Neural cell (in vitro differentiated cells): ENCODE measurements at regions not wholly inside any gene's neighbourhood (a gene's known extent, or its start where the extent isn't known, plus 50 kb on each side); places are given as distances from the start of the nearest gene placed in this dataset.

Source experiments
- H2AFZ ChIP-seq: fragments of 200-600, 300-800 bp; sonication (generic), shearing (Covaris generic); 2 replicates; pipeline ENCODE4 v1.6.0; 2014; ENCODE audit warnings: low read depth, mild to moderate bottlenecking, antibody characterized with exemption, low read length, moderate library complexity
- H3F3A ChIP-seq: fragments of 200-600 bp; shearing (Covaris generic); 2 replicates; pipeline ENCODE4 v1.6.1; 2016; ENCODE audit warnings: mild to moderate bottlenecking, moderate library complexity, mixed read lengths, antibody characterized with exemption, low read length; ENCODE audit not compliant: insufficient read depth, poor library complexity, severe bottlenecking
- H3K27ac ChIP-seq: fragments of 200-600, 300-800 bp; sonication (generic), shearing (Covaris generic); 2 replicates; pipeline ENCODE4 v1.5.1; 2014; ENCODE audit warnings: mild to moderate bottlenecking, low read length, moderate library complexity
- H3K27me3 ChIP-seq: fragments of 300-800, 200-600 bp; sonication (generic), shearing (Covaris generic); 2 replicates; pipeline ENCODE4 v1.6.0; 2014; ENCODE audit warnings: mild to moderate bottlenecking, low read depth, low read length, moderate library complexity; ENCODE audit not compliant: insufficient read depth
- H3K36me3 ChIP-seq: fragments of 300-800, 200-600 bp; sonication (generic), shearing (Covaris generic); 2 replicates; pipeline ENCODE4 v1.5.1; 2014; ENCODE audit warnings: mild to moderate bottlenecking, antibody characterized with exemption, low read length, moderate library complexity; ENCODE audit not compliant: insufficient read depth
- H3K4me2 ChIP-seq: fragments of 300-800, 200-600 bp; sonication (generic), shearing (Covaris generic); 2 replicates; pipeline ENCODE4 v1.6.0; 2014; ENCODE audit warnings: mild to moderate bottlenecking, low read length
- H3K4me3 ChIP-seq: fragments of 300-800, 200-600 bp; sonication (generic), shearing (Covaris generic); 2 replicates; pipeline ENCODE4 v1.5.1; 2014; ENCODE audit warnings: mild to moderate bottlenecking, low read length, moderate library complexity
- H3K79me2 ChIP-seq: fragments of 200-600 bp; shearing (Covaris generic); replicated peaks from 2 replicates; pipeline ENCODE4 v1.6.0; 2014; ENCODE audit warnings: mild to moderate bottlenecking, low read length, moderate library complexity; ENCODE audit not compliant: insufficient read depth
- H3K9ac ChIP-seq: fragments of 300-800, 200-600 bp; sonication (generic), shearing (Covaris generic); 2 replicates; pipeline ENCODE4 v1.6.1; 2016; ENCODE audit warnings: mild to moderate bottlenecking, low read length, mixed read lengths
- H3K9me2 ChIP-seq: fragments of 200-600 bp; shearing (Covaris generic); 2 replicates; pipeline ENCODE4 v1.6.1; 2016; ENCODE audit warnings: mild to moderate bottlenecking, low read length, mixed read lengths; ENCODE audit not compliant: insufficient read depth
- H3K9me3 ChIP-seq: fragments of 200-600, 300-800 bp; sonication (generic), shearing (Covaris generic); 2 replicates; pipeline ENCODE4 v1.6.1; 2016; ENCODE audit warnings: mild to moderate bottlenecking, mixed run types, low read length, moderate library complexity, mixed read lengths
- H4K20me1 ChIP-seq: fragments of 200-600 bp; shearing (Covaris generic); 2 replicates; pipeline ENCODE4 v1.6.1; 2016; ENCODE audit warnings: mild to moderate bottlenecking, mixed run types; ENCODE audit not compliant: insufficient read depth
- EP300 ChIP-seq: fragments of 450-650 bp; conservative IDR thresholded peaks from 2 replicates; pipeline ENCODE4 v1.6.1; 2014; ENCODE audit warnings: antibody characterized with exemption, mild to moderate bottlenecking, moderate library complexity; ENCODE audit not compliant: poor library complexity, severe bottlenecking
- MXI1 ChIP-seq: fragments of 450-650 bp; conservative IDR thresholded peaks from 2 replicates; pipeline ENCODE4 v1.6.1; 2014; ENCODE audit warnings: antibody characterized with exemption, mild to moderate bottlenecking; ENCODE audit not compliant: poor library complexity, severe bottlenecking
- POLR2AphosphoS5 ChIP-seq: IDR thresholded peaks from 2 replicates; pipeline ENCODE4 v1.6.1; 2012
- RAD21 ChIP-seq: fragments of 450-650 bp; conservative IDR thresholded peaks from 2 replicates; pipeline ENCODE4 v1.6.1; 2014; ENCODE audit warnings: antibody characterized with exemption, mild to moderate bottlenecking, moderate library complexity
- SMC3 ChIP-seq: fragments of 450-650 bp; conservative IDR thresholded peaks from 2 replicates; pipeline ENCODE4 v1.6.1; 2014; ENCODE audit warnings: antibody characterized with exemption, mild to moderate bottlenecking, moderate library complexity; ENCODE audit not compliant: poor library complexity
- TAF1 ChIP-seq: IDR thresholded peaks from 2 replicates; pipeline ENCODE4 v1.6.1; 2012; ENCODE audit warnings: low read depth
- TF ChIP-seq, protein P1 (sequence below): fragments of 450-650 bp; IDR thresholded peaks from 2 replicates; pipeline ENCODE4 v1.5.1; 2014; ENCODE audit warnings: antibody characterized with exemption, mild to moderate bottlenecking, moderate library complexity; ENCODE audit not compliant: poor library complexity, severe bottlenecking
- TF ChIP-seq, protein P2 (sequence below): IDR thresholded peaks from 2 replicates; pipeline ENCODE4 v1.6.1; 2012; ENCODE audit warnings: borderline replicate concordance

DNA sequence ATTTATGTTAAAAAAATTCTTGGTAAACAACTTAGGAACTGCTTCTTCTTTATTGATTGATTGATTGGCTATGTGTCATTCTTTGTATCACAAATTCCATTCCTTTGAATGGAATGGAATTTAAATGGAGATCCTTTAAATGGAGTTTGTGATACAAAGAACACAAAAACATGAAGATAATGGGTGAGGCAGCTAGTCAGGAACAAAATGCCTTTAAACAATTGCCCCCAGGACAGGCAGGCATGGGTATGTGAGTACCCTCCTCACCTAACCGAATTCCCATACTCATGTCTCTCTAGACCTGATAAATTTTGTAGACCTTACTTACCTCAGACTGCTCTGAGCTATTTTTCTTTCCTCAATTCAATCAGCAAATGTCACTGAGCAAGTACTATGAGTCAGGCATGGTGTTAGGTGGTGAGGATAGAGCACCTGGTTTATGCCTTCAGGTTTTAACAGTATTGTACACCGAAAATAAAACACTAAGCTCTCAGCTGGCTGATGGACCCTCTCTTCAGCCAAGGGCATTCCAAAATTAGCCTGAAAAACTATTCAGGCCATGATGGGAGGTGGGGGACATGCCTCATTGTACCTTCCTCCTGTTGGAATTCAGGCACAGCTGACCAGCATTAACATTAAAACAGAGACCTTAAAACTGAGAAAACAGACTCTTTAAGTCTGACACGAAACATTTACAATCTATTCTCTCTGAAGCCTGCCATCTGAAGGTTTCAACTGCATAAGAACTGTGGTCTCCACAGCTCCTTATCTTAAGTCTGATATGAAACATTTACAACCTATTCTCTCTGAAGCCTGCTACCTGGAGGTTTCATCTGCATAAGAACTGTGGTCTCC, 58.9 kb downstream of the OLFML3 start:
- H3K27ac ChIP-seq: no peak overlapping the region
- H3K4me2 ChIP-seq: no peak overlapping the region

More for the DNA sequence above, 58.9 kb downstream of the OLFML3 start:
- H3K9me2 ChIP-seq: no peaks in the 10 kb centered on the region
- no peaks in the 10 kb centered on the region for H3F3A ChIP-seq
- no peaks in the 10 kb centered on the region for H3K36me3 ChIP-seq
- H3K4me3 ChIP-seq: no peak overlapping the region
- no peaks in the 10 kb centered on the region for H3K79me2 ChIP-seq
- no peak overlapping the region for H2AFZ ChIP-seq
- no peaks in the 10 kb centered on the region for H3K27me3 ChIP-seq
- H4K20me1 ChIP-seq: no peaks in the 10 kb centered on the region
- no peak overlapping the region for H3K9ac ChIP-seq
- TF ChIP-seq RAD21 (no peak), TAF1 (no peak), SMC3 (no peak), MXI1 (no peak), EP300 (no peak), POLR2AphosphoS5 (no peak)
- TF ChIP-seq, protein P1, sequence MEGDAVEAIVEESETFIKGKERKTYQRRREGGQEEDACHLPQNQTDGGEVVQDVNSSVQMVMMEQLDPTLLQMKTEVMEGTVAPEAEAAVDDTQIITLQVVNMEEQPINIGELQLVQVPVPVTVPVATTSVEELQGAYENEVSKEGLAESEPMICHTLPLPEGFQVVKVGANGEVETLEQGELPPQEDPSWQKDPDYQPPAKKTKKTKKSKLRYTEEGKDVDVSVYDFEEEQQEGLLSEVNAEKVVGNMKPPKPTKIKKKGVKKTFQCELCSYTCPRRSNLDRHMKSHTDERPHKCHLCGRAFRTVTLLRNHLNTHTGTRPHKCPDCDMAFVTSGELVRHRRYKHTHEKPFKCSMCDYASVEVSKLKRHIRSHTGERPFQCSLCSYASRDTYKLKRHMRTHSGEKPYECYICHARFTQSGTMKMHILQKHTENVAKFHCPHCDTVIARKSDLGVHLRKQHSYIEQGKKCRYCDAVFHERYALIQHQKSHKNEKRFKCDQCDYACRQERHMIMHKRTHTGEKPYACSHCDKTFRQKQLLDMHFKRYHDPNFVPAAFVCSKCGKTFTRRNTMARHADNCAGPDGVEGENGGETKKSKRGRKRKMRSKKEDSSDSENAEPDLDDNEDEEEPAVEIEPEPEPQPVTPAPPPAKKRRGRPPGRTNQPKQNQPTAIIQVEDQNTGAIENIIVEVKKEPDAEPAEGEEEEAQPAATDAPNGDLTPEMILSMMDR: no peak
- TF ChIP-seq, protein P2, sequence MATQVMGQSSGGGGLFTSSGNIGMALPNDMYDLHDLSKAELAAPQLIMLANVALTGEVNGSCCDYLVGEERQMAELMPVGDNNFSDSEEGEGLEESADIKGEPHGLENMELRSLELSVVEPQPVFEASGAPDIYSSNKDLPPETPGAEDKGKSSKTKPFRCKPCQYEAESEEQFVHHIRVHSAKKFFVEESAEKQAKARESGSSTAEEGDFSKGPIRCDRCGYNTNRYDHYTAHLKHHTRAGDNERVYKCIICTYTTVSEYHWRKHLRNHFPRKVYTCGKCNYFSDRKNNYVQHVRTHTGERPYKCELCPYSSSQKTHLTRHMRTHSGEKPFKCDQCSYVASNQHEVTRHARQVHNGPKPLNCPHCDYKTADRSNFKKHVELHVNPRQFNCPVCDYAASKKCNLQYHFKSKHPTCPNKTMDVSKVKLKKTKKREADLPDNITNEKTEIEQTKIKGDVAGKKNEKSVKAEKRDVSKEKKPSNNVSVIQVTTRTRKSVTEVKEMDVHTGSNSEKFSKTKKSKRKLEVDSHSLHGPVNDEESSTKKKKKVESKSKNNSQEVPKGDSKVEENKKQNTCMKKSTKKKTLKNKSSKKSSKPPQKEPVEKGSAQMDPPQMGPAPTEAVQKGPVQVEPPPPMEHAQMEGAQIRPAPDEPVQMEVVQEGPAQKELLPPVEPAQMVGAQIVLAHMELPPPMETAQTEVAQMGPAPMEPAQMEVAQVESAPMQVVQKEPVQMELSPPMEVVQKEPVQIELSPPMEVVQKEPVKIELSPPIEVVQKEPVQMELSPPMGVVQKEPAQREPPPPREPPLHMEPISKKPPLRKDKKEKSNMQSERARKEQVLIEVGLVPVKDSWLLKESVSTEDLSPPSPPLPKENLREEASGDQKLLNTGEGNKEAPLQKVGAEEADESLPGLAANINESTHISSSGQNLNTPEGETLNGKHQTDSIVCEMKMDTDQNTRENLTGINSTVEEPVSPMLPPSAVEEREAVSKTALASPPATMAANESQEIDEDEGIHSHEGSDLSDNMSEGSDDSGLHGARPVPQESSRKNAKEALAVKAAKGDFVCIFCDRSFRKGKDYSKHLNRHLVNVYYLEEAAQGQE: no peak
- H3K9me3 ChIP-seq: no peaks in the 10 kb centered on the region
